ENCODE measurements at regions not wholly inside any gene's neighbourhood (a gene's known extent, or its start where the extent isn't known, plus 50 kb on each side); places are given as distances from the start of the nearest gene placed in this dataset.

- no peak for TF ChIP-seq CTCF (tag by site-specific recombination; IDR thresholded peaks at IDR 0.05)
- no peak for TF ChIP-seq ZNF398 (tag by site-specific recombination; IDR thresholded peaks at IDR 0.05)
- no peak for TF ChIP-seq BCL6B (tag by site-specific recombination; IDR thresholded peaks at IDR 0.05)
Observed at GRCh38 chr5:9742848-9743247, 112.7 kb upstream of the TAS2R1 start.

Data from HEK293 (cell line).